GM12878 (cell line): ENCODE measurements at regions not wholly inside any gene's neighbourhood (a gene's known extent, or its start where the extent isn't known, plus 50 kb on each side); places are given as distances from the start of the nearest gene placed in this dataset.
A peak's percentile ranks its signal among the peaks of the same experiment; 100 is the strongest.

Experiments
- ATAC-seq: fragments of 200-7000 bp; cut with Tn5 transposase; 3 replicates; pipeline ENCODE4 v1.9.1; 2020; ENCODE audit warnings: mild to moderate bottlenecking, moderate library complexity
- BruUV-seq: library from RNA; stranded (reverse); fragments of 400-500 nt; replicated peaks from 2 replicates; lab custom pipeline; 2021; lab: Mats Ljungman, UMichigan
- CTCF ChIA-PET: fragments of 300-600 bp; sonication (Branson Sonifier 250); formaldehyde crosslinking; extraction: SDS; loops from one replicate; lab custom pipeline; 2021; ENCODE audit warnings: inconsistent platforms; lab: Yijun Ruan, JAX
- POLR2A ChIA-PET: fragments of 350-600 bp; formaldehyde crosslinking; extraction: SDS; loops from one replicate; lab custom pipeline; 2021; ENCODE audit warnings: inconsistent platforms; lab: Charles Lee
- RAD21 ChIA-PET: fragments of 300-600 bp; sonication (Branson Sonifier 250); formaldehyde crosslinking; loops from one replicate; lab custom pipeline; 2023; ENCODE audit warnings: antibody characterized with exemption; ENCODE audit not compliant: unreplicated experiment; lab: Charles Lee
- SMC1A ChIA-PET: fragments of 300-600 bp; sonication (Branson Sonifier 250); formaldehyde crosslinking; loops from one replicate; lab custom pipeline; 2023; ENCODE audit not compliant: unreplicated experiment, uncharacterized antibody; lab: Charles Lee
- DNase-seq: peaks from one replicate; pipeline ENCODE4 v3.0.0-alpha.2; 2011; ENCODE audit warnings: low read depth, low spot score
- FAIRE-seq: peaks from 3 replicates; lab custom pipeline; 2011; peaks lifted over from hg19 to GRCh38; lab: Jason Lieb, UNC
- H2AFZ ChIP-seq: 2 replicates; pipeline ENCODE4 v1.6.0; 2011; ENCODE audit warnings: low read depth, low read length, control low read depth; ENCODE audit not compliant: control insufficient read depth
- H3K27ac ChIP-seq: 2 replicates; pipeline ENCODE4 v1.5.1; 2011; ENCODE audit warnings: control low read depth; ENCODE audit not compliant: control insufficient read depth, insufficient read depth
- H3K27me3 ChIP-seq, 2 experiments: replicated peaks in 1 of 2; 2 replicates each; pipeline versions ENCODE4 v1.6.0 to v1.6.1; 2011; ENCODE audit warnings: low read length in 1 of 2; ENCODE audit not compliant: control insufficient read depth in 2 of 2, insufficient read depth in 2 of 2
- H3K36me3 ChIP-seq, 2 experiments: 2 replicates each; pipeline ENCODE4 v1.5.1; 2011; ENCODE audit warnings: low read length in 1 of 2; ENCODE audit not compliant: control insufficient read depth in 2 of 2, insufficient read depth in 2 of 2
- H3K4me1 ChIP-seq: 2 replicates; pipeline ENCODE4 v1.6.1; 2011; ENCODE audit warnings: mild to moderate bottlenecking, low read length, moderate library complexity, mixed read lengths; ENCODE audit not compliant: control insufficient read depth, insufficient read depth
- H3K4me2 ChIP-seq: 2 replicates; pipeline ENCODE4 v1.6.0; 2011; ENCODE audit warnings: control low read depth; ENCODE audit not compliant: control insufficient read depth, insufficient read depth
- H3K4me3 ChIP-seq: fragments of 200-600 bp; sonication (generic); 2 replicates; pipeline ENCODE4 v1.5.1; 2016
- H3K79me2 ChIP-seq: 2 replicates; pipeline ENCODE4 v1.6.0; 2011; ENCODE audit warnings: low read length; ENCODE audit not compliant: control insufficient read depth, insufficient read depth
- H3K9ac ChIP-seq: 2 replicates; pipeline ENCODE4 v1.8.0; 2011; ENCODE audit warnings: low read length, control low read depth, mixed read lengths; ENCODE audit not compliant: control insufficient read depth, insufficient read depth
- H3K9me3 ChIP-seq: replicated peaks from 3 replicates; pipeline ENCODE4 v1.5.1; 2011; ENCODE audit warnings: mild to moderate bottlenecking, low read length; ENCODE audit not compliant: control insufficient read depth, insufficient read depth
- H4K20me1 ChIP-seq: 2 replicates; pipeline ENCODE4 v1.6.0; 2011; ENCODE audit not compliant: control insufficient read depth, insufficient read depth
- BHLHE40 ChIP-seq, 2 experiments: fragments of 450-650 bp in 1 of 2; IDR thresholded peaks; 2 replicates each; pipeline ENCODE4 v1.6.1; 2011 to 2017; ENCODE audit warnings: low read depth in 2 of 2, borderline replicate concordance in 1 of 2, improper control_type of control experiment in 1 of 2, low read length in 1 of 2, mild to moderate bottlenecking in 1 of 2
- CEBPZ ChIP-seq: fragments of 150-350 bp; IDR thresholded peaks from 2 replicates; pipeline ENCODE4 v1.6.1; 2016; ENCODE audit warnings: low read depth, low read length
- CHD1 ChIP-seq: IDR thresholded peaks from 2 replicates; pipeline ENCODE4 v1.6.1; 2012; ENCODE audit warnings: low read depth, low read length, improper control_type of control experiment
- EP300 ChIP-seq, 2 experiments: fragments of 150-350 bp in 1 of 2; IDR thresholded peaks; 2 replicates each; pipeline ENCODE4 v1.6.1; 2011 to 2012; ENCODE audit warnings: low read depth in 2 of 2, low read length in 2 of 2, borderline replicate concordance in 1 of 2, improper control_type of control experiment in 1 of 2, inconsistent platforms in 1 of 2; ENCODE audit not compliant: control insufficient read depth in 1 of 2
- IKZF2 ChIP-seq, 2 experiments: fragments of 450-650 bp; IDR thresholded peaks; 2 replicates each; pipeline ENCODE4 v1.6.1; 2017; ENCODE audit warnings: mild to moderate bottlenecking in 2 of 2, moderate library complexity in 2 of 2
- JUNB ChIP-seq: IDR thresholded peaks from 2 replicates; pipeline ENCODE4 v1.6.1; 2016; ENCODE audit warnings: antibody characterized with exemption, mild to moderate bottlenecking
- MYC ChIP-seq: IDR thresholded peaks from 2 replicates; pipeline ENCODE4 v1.6.1; 2011; ENCODE audit warnings: mild to moderate bottlenecking, low read length, moderate library complexity, inconsistent platforms; ENCODE audit not compliant: insufficient read depth, insufficient replicate concordance, insufficient read length, severe bottlenecking
- NFIC ChIP-seq: IDR thresholded peaks from 2 replicates; pipeline ENCODE4 v1.6.1; 2012; ENCODE audit warnings: low read depth, mild to moderate bottlenecking, inconsistent platforms, low read length, moderate library complexity
- NR2C2 ChIP-seq: IDR thresholded peaks from 2 replicates; pipeline ENCODE4 v1.6.1; 2011; ENCODE audit warnings: borderline replicate concordance, low read depth; ENCODE audit not compliant: control insufficient read depth, insufficient read length
- RUNX3 ChIP-seq: IDR thresholded peaks from 2 replicates; pipeline ENCODE4 v1.6.1; 2012; ENCODE audit warnings: low read length, inconsistent platforms
- SREBF1 ChIP-seq: IDR thresholded peaks from 2 replicates; pipeline ENCODE4 v1.6.1; 2012; ENCODE audit warnings: mild to moderate bottlenecking, low read length
- WRNIP1 ChIP-seq: IDR thresholded peaks from 2 replicates; pipeline ENCODE4 v1.6.1; 2011; ENCODE audit warnings: low read depth, low read length, improper control_type of control experiment, borderline replicate concordance
- ZNF592 ChIP-seq: fragments of 450-650 bp; IDR thresholded peaks from 2 replicates; pipeline ENCODE4 v1.6.1; 2017; ENCODE audit warnings: mild to moderate bottlenecking, moderate library complexity
- WGBS: methylation state at CpG from one replicate; pipeline ENCODE4 v1.1.6; 2016; ENCODE audit warnings: low lambda C conversion rate; ENCODE audit not compliant: insufficient replicate concordance, insufficient coverage; ENCODE audit errors: missing lambda C conversion rate; 5-methylcytosine and 5-hydroxymethylcytosine counted together
- in situ Hi-C: fragments of 300-500 bp; cut with MboI; formaldehyde crosslinking; loops from 9 replicates; pipeline ENCODE4 v1.14.3; 2018; ENCODE audit warnings: mixed read lengths
- intact Hi-C: fragments of 100-400 bp; cut with micrococcal nuclease; formaldehyde crosslinking; loops from one replicate; pipeline ENCODE4 v1.14.2; 2022; ENCODE audit not compliant: unreplicated experiment
- TF ChIP-seq, protein P1 (sequence below): IDR thresholded peaks from 2 replicates; pipeline ENCODE4 v1.6.1; 2011; ENCODE audit warnings: mild to moderate bottlenecking, low read depth, low read length, moderate library complexity; ENCODE audit not compliant: insufficient replicate concordance

GRCh38 chr7:131039355-131039762 lies 288.3 kb upstream of the MKLN1 start:
- H3K36me3 ChIP-seq: no peaks in the 10 kb centered on the region; a peak in 1 of 4 replicates
- peaks cover 34% of the 10 kb centered on the region for H3K4me1 ChIP-seq
- no peaks in the 10 kb centered on the region for H3K9me3 ChIP-seq
- ChIA-PET POLR2A (interaction anchor here (0.6 to 1.5 kb wide), 3 partner anchors 19 to 81 kb away, joined by 3 to 5 read pairs (median 3); no protein-coding TSS in a partner anchor), SMC1A (interaction anchor here (0.7 to 6.8 kb wide), 38 partner anchors 9 to 199 kb away, joined by 3 to 111 read pairs (median 8); no protein-coding TSS in a partner anchor), RAD21 (interaction anchor here (0.8 to 3.4 kb wide), 38 partner anchors 10 to 465 kb away, joined by 3 to 80 read pairs (median 5); no protein-coding TSS in a partner anchor), CTCF (interaction anchor here (0.7 to 6.4 kb wide), 43 partner anchors 9 to 440 kb away, joined by 3 to 166 read pairs (median 8); no protein-coding TSS in a partner anchor)
- no peak overlapping the region for H3K4me3 ChIP-seq
- no TSS peak for BruUV-seq
- peak overlapping the region; percentile 67 for H3K4me2 ChIP-seq
- DNase-seq (no peak), FAIRE-seq (no peak), ATAC-seq (peak; percentile 59)
- WGBS: 2% methylated on average over 2 of the region's 2 CpGs
- in situ Hi-C loops: no loop called here
- H3K27ac ChIP-seq: peak overlapping the region; percentile 72
- H3K79me2 ChIP-seq: peaks cover 39% of the 10 kb centered on the region
- no peaks in the 10 kb centered on the region for H4K20me1 ChIP-seq
- intact Hi-C loops: loop anchor here (2.0 kb wide), 2 partner anchors 31 to 79 kb away; no protein-coding TSS in a partner anchor
- H3K9ac ChIP-seq: no peak overlapping the region
- no peak overlapping the region; the same call in 1 of the 2 replicates for H2AFZ ChIP-seq
- no peaks in the 10 kb centered on the region for H3K27me3 ChIP-seq
- TF ChIP-seq BHLHE40 (IDR thresholded peaks at IDR 0.05; ENCODE audit: borderline replicate concordance in 1 of 2, low read depth in 2 of 2, low read length in 1 of 2): peak in 1 of 2 experiments; percentile 17; a peak in 1 of 4 replicates
- no peak for TF ChIP-seq NR2C2
- TF ChIP-seq SREBF1: no peak
- TF ChIP-seq, protein P1, sequence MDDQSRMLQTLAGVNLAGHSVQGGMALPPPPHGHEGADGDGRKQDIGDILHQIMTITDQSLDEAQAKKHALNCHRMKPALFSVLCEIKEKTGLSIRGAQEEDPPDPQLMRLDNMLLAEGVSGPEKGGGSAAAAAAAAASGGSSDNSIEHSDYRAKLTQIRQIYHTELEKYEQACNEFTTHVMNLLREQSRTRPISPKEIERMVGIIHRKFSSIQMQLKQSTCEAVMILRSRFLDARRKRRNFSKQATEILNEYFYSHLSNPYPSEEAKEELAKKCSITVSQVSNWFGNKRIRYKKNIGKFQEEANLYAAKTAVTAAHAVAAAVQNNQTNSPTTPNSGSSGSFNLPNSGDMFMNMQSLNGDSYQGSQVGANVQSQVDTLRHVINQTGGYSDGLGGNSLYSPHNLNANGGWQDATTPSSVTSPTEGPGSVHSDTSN: no peak
- TF ChIP-seq MYC: no peak
- no peak for TF ChIP-seq ZNF592
- TF ChIP-seq JUNB: 0 out of 2 replicates have a peak, but pooled peaks have one; percentile 41
- TF ChIP-seq EP300 (IDR thresholded peaks at IDR 0.05; ENCODE audit: borderline replicate concordance in 1 of 2, control insufficient read depth in 1 of 2, low read depth in 2 of 2, low read length in 2 of 2): 0 out of 4 replicates have a peak, but pooled peaks of 1 of the 2 experiments have one; percentile 26
- no peak for TF ChIP-seq NFIC
- no peak for TF ChIP-seq CEBPZ
- no peak for TF ChIP-seq WRNIP1
- no peak; a peak in 1 of 4 replicates for TF ChIP-seq IKZF2 (IDR thresholded peaks at IDR 0.05)
- no peak for TF ChIP-seq CHD1
- peak; percentile 28 for TF ChIP-seq RUNX3
